ENCODE measurements at regions not wholly inside any gene's neighbourhood (a gene's known extent, or its start where the extent isn't known, plus 50 kb on each side); places are given as distances from the start of the nearest gene placed in this dataset.
"Not testable (repeated sequence)": the region's sequence is repeated elsewhere in the genome, so short reads cannot be mapped to it uniquely, and the experiment has no call there.

DNA sequence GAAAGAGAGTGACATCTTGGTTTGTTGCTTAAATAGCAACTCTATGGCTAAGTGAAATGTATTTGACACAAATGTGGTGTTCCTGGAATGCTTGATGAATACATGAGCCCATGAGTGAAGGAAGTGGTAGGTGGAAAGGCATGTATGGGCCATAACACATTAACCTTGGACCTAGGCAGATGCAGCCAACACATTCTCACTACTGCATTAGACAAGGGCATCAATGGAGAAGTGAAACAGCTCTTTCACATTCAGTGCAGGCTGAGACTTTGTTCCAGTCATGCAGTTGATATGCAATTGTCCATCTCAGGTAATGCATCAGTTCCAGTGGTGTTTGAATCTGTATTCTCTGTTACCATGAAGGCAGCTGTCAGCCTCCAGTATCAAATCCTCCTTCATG lies 133.6 kb downstream of the HS3ST3B1 start:
- Histone ChIP-seq H3K9me3 (ENCODE audit: control insufficient read depth, insufficient read depth, low read length) (no peaks in the 10 kb centered on the region), H3K27me3 (ENCODE audit: control insufficient read depth, insufficient read depth, low read length) (no peaks in the 10 kb centered on the region), H3K27ac (ENCODE audit: low read length) (no peak overlapping the region), H3K4me3 (ENCODE audit: low read length) (no peak overlapping the region), H3K36me3 (ENCODE audit: control insufficient read depth, insufficient read depth, low read length) (no peaks in the 10 kb centered on the region), H3K4me1 (ENCODE audit: control insufficient read depth, insufficient read depth, low read length) (no peaks in the 10 kb centered on the region)
- no peak for DNase-seq (ENCODE audit: low read depth, low spot score)

GRCh38 chr17:14432079-14432478 lies 131.2 kb downstream of the HS3ST3B1 start:
- H3K4me3 ChIP-seq (ENCODE audit: low read length): no peak overlapping the region
- H3K27ac ChIP-seq (ENCODE audit: low read length): no peak overlapping the region
- DNase-seq (ENCODE audit: low read depth, low spot score): no peak
- H3K4me1 ChIP-seq (ENCODE audit: control insufficient read depth, insufficient read depth, low read length): no peaks in the 10 kb centered on the region
- H3K27me3 ChIP-seq (ENCODE audit: control insufficient read depth, insufficient read depth, low read length): no peaks in the 10 kb centered on the region
- WGBS (ENCODE audit: insufficient coverage, insufficient read length): no CpG with 5 or more reads among the region's 2 CpGs
- H3K36me3 ChIP-seq (ENCODE audit: control insufficient read depth, insufficient read depth, low read length): no peaks in the 10 kb centered on the region
- no peaks in the 10 kb centered on the region for H3K9me3 ChIP-seq (ENCODE audit: control insufficient read depth, insufficient read depth, low read length)

GRCh38 chr17:14429084-14429483 lies 128.2 kb downstream of the HS3ST3B1 start:
- no peak for DNase-seq (ENCODE audit: low read depth, low spot score)
- H3K4me1 ChIP-seq (ENCODE audit: control insufficient read depth, insufficient read depth, low read length): no peaks in the 10 kb centered on the region
- no peak overlapping the region for H3K4me3 ChIP-seq (ENCODE audit: low read length)
- no peak overlapping the region for H3K27ac ChIP-seq (ENCODE audit: low read length)
- no peaks in the 10 kb centered on the region for H3K36me3 ChIP-seq (ENCODE audit: control insufficient read depth, insufficient read depth, low read length)
- no peaks in the 10 kb centered on the region for H3K9me3 ChIP-seq (ENCODE audit: control insufficient read depth, insufficient read depth, low read length)
- WGBS (ENCODE audit: insufficient coverage, insufficient read length): no CpG with 5 or more reads among the region's 2 CpGs
- H3K27me3 ChIP-seq (ENCODE audit: control insufficient read depth, insufficient read depth, low read length): no peaks in the 10 kb centered on the region

- Histone ChIP-seq H3K9me3 (ENCODE audit: control insufficient read depth, insufficient read depth, low read length) (no peaks in the 10 kb centered on the region), H3K27me3 (ENCODE audit: control insufficient read depth, insufficient read depth, low read length) (no peaks in the 10 kb centered on the region), H3K36me3 (ENCODE audit: control insufficient read depth, insufficient read depth, low read length) (no peaks in the 10 kb centered on the region), H3K4me1 (ENCODE audit: control insufficient read depth, insufficient read depth, low read length) (no peaks in the 10 kb centered on the region), H3K4me3 (ENCODE audit: low read length) (no peak overlapping the region), H3K27ac (ENCODE audit: low read length) (no peak overlapping the region)
- WGBS (ENCODE audit: insufficient coverage, insufficient read length): no CpG with 5 or more reads among the region's 1 CpG
- DNase-seq (ENCODE audit: low read depth, low spot score): no peak
These were observed 127.8 kb downstream of the HS3ST3B1 start for GRCh38 chr17:14428648-14429029.

DNA sequence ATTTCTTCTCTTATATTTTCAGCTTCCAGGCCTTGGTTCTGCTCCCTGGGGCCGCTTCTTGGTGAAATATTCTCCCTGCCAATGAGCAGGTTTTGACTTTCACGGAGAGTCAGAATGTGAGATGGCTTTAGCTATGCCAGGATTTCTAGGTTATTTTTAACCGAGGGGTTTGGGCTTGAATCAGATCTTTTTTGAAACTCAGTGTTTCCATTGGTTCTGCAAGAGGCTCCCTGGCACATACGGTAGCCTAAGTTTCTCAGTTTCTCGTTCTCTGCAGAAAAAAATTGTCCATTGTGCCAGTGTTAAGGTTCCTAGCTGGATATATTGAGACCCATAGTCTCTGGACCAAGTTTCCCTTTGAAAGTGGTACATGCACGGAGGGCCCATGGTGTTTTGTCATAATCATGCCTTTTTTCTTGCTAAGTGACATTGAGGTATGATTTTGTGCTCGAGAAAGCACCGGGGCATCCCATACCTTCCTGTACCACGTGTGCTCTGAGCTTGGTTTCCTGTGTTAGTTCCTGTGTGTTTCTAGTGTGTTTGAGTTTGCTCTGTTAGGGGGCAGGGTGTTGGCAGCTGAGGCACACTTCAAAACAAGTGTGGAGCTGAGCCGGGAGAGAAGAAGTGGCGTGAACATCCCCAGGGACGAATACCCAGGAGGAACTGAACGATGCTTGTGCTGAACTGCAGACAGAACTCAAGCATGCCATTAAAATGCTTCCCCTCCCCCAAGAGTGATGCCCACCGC lies 127.2 kb downstream of the HS3ST3B1 start:
- Histone ChIP-seq H3K36me3 (ENCODE audit: control insufficient read depth, insufficient read depth, low read length) (no peaks in the 10 kb centered on the region), H3K9me3 (ENCODE audit: control insufficient read depth, insufficient read depth, low read length) (no peaks in the 10 kb centered on the region), H3K4me3 (ENCODE audit: low read length) (no peak overlapping the region), H3K27ac (ENCODE audit: low read length) (no peak overlapping the region), H3K4me1 (ENCODE audit: control insufficient read depth, insufficient read depth, low read length) (no peaks in the 10 kb centered on the region), H3K27me3 (ENCODE audit: control insufficient read depth, insufficient read depth, low read length) (no peaks in the 10 kb centered on the region)
- no peak for DNase-seq (ENCODE audit: low read depth, low spot score)
- no CpG with 5 or more reads among the region's 14 CpGs for WGBS (ENCODE audit: insufficient coverage, insufficient read length)

GRCh38 chr17:14423156-14423555 lies 122.3 kb downstream of the HS3ST3B1 start:
- not testable (repeated sequence) for H3K36me3 ChIP-seq (ENCODE audit: control insufficient read depth, insufficient read depth, low read length); H3K9me3 ChIP-seq (ENCODE audit: control insufficient read depth, insufficient read depth, low read length); H3K27ac ChIP-seq (ENCODE audit: low read length); DNase-seq (ENCODE audit: low read depth, low spot score); H3K27me3 ChIP-seq (ENCODE audit: control insufficient read depth, insufficient read depth, low read length); H3K4me1 ChIP-seq (ENCODE audit: control insufficient read depth, insufficient read depth, low read length); H3K4me3 ChIP-seq (ENCODE audit: low read length)
- no CpG with 5 or more reads among the region's 8 CpGs for WGBS (ENCODE audit: insufficient coverage, insufficient read length)

GRCh38 chr17:14417336-14417735 lies 116.5 kb downstream of the HS3ST3B1 start:
- Histone ChIP-seq H3K4me1 (ENCODE audit: control insufficient read depth, insufficient read depth, low read length) (no peaks in the 10 kb centered on the region), H3K27me3 (ENCODE audit: control insufficient read depth, insufficient read depth, low read length) (no peaks in the 10 kb centered on the region), H3K27ac (ENCODE audit: low read length) (no peak overlapping the region), H3K4me3 (ENCODE audit: low read length) (no peak overlapping the region), H3K9me3 (ENCODE audit: control insufficient read depth, insufficient read depth, low read length) (no peaks in the 10 kb centered on the region), H3K36me3 (ENCODE audit: control insufficient read depth, insufficient read depth, low read length) (no peaks in the 10 kb centered on the region)
- no peak for DNase-seq (ENCODE audit: low read depth, low spot score)
- no CpG with 5 or more reads among the region's 1 CpG for WGBS (ENCODE audit: insufficient coverage, insufficient read length)

- Histone ChIP-seq H3K4me1 (ENCODE audit: control insufficient read depth, insufficient read depth, low read length) (no peaks in the 10 kb centered on the region), H3K9me3 (ENCODE audit: control insufficient read depth, insufficient read depth, low read length) (no peaks in the 10 kb centered on the region), H3K36me3 (ENCODE audit: control insufficient read depth, insufficient read depth, low read length) (no peaks in the 10 kb centered on the region), H3K27ac (ENCODE audit: low read length) (no peak overlapping the region), H3K4me3 (ENCODE audit: low read length) (no peak overlapping the region), H3K27me3 (ENCODE audit: control insufficient read depth, insufficient read depth, low read length) (no peaks in the 10 kb centered on the region)
- no peak for DNase-seq (ENCODE audit: low read depth, low spot score)
- no CpG with 5 or more reads among the region's 1 CpG for WGBS (ENCODE audit: insufficient coverage, insufficient read length)
These were observed 108.4 kb downstream of the HS3ST3B1 start for GRCh38 chr17:14409292-14409691.

DNA sequence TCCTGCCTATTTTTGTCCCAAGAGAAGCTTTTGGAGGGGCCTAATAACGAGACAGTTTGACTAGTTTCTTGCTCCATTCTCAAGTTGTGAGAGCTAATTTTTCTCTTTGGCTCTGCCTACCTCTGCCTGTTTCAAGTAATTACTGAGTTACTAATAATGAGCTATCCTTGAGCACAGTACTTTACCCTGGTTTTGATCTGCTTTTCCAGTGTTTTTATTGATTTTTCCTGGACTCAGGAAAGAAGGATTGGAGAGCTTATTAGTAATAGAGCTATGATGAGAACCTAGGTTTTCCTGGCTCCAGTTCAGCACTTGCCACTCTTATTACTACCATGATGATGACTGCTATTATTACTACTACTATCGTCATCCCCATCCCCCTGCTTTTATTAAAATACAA lies 106.7 kb downstream of the HS3ST3B1 start:
- no peaks in the 10 kb centered on the region for H3K4me1 ChIP-seq (ENCODE audit: control insufficient read depth, insufficient read depth, low read length)
- no peaks in the 10 kb centered on the region for H3K9me3 ChIP-seq (ENCODE audit: control insufficient read depth, insufficient read depth, low read length)
- no peak for DNase-seq (ENCODE audit: low read depth, low spot score)
- H3K27ac ChIP-seq (ENCODE audit: low read length): no peak overlapping the region
- H3K27me3 ChIP-seq (ENCODE audit: control insufficient read depth, insufficient read depth, low read length): no peaks in the 10 kb centered on the region
- no peaks in the 10 kb centered on the region for H3K36me3 ChIP-seq (ENCODE audit: control insufficient read depth, insufficient read depth, low read length)
- no CpG with 5 or more reads among the region's 2 CpGs for WGBS (ENCODE audit: insufficient coverage, insufficient read length)
- no peak overlapping the region for H3K4me3 ChIP-seq (ENCODE audit: low read length)

DNA sequence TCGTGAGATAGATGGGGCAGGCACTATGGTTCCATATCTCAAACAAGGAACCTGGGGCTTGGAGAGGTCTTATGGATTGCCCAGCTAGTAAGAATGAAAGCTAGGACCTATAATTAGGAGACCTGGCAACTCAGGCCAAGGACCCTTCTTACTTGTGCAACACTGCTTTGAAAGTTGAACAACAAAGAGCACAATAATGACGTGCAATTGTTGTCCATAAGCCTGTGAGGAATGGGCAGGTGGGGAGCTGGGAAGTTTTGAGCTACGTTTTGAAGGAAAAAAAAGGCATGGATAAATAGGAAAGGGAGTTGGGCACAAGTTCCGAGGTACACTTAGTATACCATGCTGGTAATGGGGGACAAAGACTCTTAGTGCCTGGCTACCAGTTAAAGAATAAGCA lies 104.3 kb downstream of the HS3ST3B1 start:
- no peaks in the 10 kb centered on the region for H3K27me3 ChIP-seq (ENCODE audit: control insufficient read depth, insufficient read depth, low read length)
- H3K4me1 ChIP-seq (ENCODE audit: control insufficient read depth, insufficient read depth, low read length): no peaks in the 10 kb centered on the region
- no peak overlapping the region for H3K27ac ChIP-seq (ENCODE audit: low read length)
- DNase-seq (ENCODE audit: low read depth, low spot score): no peak
- no CpG with 5 or more reads among the region's 4 CpGs for WGBS (ENCODE audit: insufficient coverage, insufficient read length)
- H3K4me3 ChIP-seq (ENCODE audit: low read length): no peak overlapping the region
- H3K9me3 ChIP-seq (ENCODE audit: control insufficient read depth, insufficient read depth, low read length): no peaks in the 10 kb centered on the region
- H3K36me3 ChIP-seq (ENCODE audit: control insufficient read depth, insufficient read depth, low read length): no peaks in the 10 kb centered on the region

All from iPS DF 6.9 (cell line).